Breast epithelium (tissue), 3 donors: ENCODE measurements at regions not wholly inside any gene's neighbourhood (a gene's known extent, or its start where the extent isn't known, plus 50 kb on each side); places are given as distances from the start of the nearest gene placed in this dataset.

Source experiments
- POLR2A ChIP-seq: fragments of 450-650 bp; IDR thresholded peaks from one replicate; pipeline ENCODE4 v1.6.1; 2016; ENCODE audit warnings: antibody characterized with exemption, mild to moderate bottlenecking, moderate library complexity
- TF ChIP-seq, protein P1 (sequence below), 3 donors: fragments of 450-650 bp; IDR thresholded peaks; one replicate each; pipeline ENCODE4 v1.5.1; 2016 to 2017; ENCODE audit warnings: antibody characterized with exemption in 3 of 3, mild to moderate bottlenecking in 3 of 3, moderate library complexity in 3 of 3

DNA sequence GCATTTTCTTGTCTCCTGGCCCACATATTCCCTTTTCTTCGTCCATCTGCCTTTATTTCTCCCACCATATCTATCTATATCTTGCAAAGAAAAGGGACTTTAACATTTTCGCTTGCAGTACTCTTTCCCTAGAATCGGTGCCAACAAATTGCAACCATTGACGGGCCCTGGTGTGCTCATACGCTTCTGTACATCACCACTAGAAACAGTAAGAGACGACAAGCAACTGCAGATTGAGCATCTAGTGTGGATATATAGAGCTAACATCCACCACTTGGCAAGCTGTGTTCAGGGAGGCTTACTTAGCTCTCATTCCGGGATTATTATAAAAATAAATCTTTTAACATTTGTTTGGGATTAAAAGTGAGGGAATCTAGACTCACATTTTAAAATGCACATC, 230.8 kb upstream of the PKN2 start:
- TF ChIP-seq, protein P1, sequence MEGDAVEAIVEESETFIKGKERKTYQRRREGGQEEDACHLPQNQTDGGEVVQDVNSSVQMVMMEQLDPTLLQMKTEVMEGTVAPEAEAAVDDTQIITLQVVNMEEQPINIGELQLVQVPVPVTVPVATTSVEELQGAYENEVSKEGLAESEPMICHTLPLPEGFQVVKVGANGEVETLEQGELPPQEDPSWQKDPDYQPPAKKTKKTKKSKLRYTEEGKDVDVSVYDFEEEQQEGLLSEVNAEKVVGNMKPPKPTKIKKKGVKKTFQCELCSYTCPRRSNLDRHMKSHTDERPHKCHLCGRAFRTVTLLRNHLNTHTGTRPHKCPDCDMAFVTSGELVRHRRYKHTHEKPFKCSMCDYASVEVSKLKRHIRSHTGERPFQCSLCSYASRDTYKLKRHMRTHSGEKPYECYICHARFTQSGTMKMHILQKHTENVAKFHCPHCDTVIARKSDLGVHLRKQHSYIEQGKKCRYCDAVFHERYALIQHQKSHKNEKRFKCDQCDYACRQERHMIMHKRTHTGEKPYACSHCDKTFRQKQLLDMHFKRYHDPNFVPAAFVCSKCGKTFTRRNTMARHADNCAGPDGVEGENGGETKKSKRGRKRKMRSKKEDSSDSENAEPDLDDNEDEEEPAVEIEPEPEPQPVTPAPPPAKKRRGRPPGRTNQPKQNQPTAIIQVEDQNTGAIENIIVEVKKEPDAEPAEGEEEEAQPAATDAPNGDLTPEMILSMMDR (IDR thresholded peaks at IDR 0.05): no peak
- TF ChIP-seq POLR2A: no peak
